Activated CD8-positive, alpha-beta T cell treated with anti-CD3 and anti-CD28 coated beads for 36 hours (primary cell): ENCODE measurements at regions not wholly inside any gene's neighbourhood (a gene's known extent, or its start where the extent isn't known, plus 50 kb on each side); places are given as distances from the start of the nearest gene placed in this dataset.

Source experiments
- ATAC-seq: fragments of 200-7000 bp; cut with Tn5 transposase; one replicate; pipeline ENCODE4 v1.10.0; 2021; ENCODE audit warnings: mild to moderate bottlenecking, moderate library complexity
- CTCF ChIA-PET: fragments of 350-600 bp; sonication (Branson Sonifier 250); formaldehyde crosslinking; loops from one replicate; lab custom pipeline; 2021; ENCODE audit warnings: antibody characterized with exemption; lab: Charles Lee
- POLR2A ChIA-PET: fragments of 350-600 bp; sonication (Branson Sonifier 250); formaldehyde crosslinking; loops from one replicate; lab custom pipeline; 2021; ENCODE audit warnings: antibody characterized with exemption; lab: Charles Lee
- DNase-seq: peaks from one replicate; pipeline ENCODE4 v3.0.0-alpha.2; 2020
- H3K27ac Mint-ChIP-seq: one replicate; pipeline ENCODE4 v1.8.0; 2021; ENCODE audit warnings: mild to moderate bottlenecking, mixed read lengths
- H3K27me3 Mint-ChIP-seq: one replicate; pipeline ENCODE4 v1.8.0; 2021; ENCODE audit warnings: mixed read lengths
- H3K36me3 Mint-ChIP-seq: one replicate; pipeline ENCODE4 v1.8.0; 2021; ENCODE audit warnings: low read depth, mixed read lengths
- H3K4me1 Mint-ChIP-seq: one replicate; pipeline ENCODE4 v1.8.0; 2021; ENCODE audit warnings: low read depth, mixed read lengths
- H3K4me3 Mint-ChIP-seq: one replicate; pipeline ENCODE4 v1.8.0; 2021; ENCODE audit warnings: mild to moderate bottlenecking, moderate library complexity, mixed read lengths
- H3K9me3 Mint-ChIP-seq: one replicate; pipeline ENCODE4 v1.8.0; 2021; ENCODE audit warnings: mixed read lengths
- intact Hi-C: fragments of 100-400 bp; cut with micrococcal nuclease; formaldehyde crosslinking; loops from one replicate; pipeline ENCODE4 v1.10.0; 2022
- TF ChIP-seq, protein P1 (sequence below): fragments of 200-600 bp; IDR thresholded peaks from one replicate; pipeline ENCODE4 v1.8.0; 2022; ENCODE audit warnings: antibody characterized with exemption, mild to moderate bottlenecking

DNA sequence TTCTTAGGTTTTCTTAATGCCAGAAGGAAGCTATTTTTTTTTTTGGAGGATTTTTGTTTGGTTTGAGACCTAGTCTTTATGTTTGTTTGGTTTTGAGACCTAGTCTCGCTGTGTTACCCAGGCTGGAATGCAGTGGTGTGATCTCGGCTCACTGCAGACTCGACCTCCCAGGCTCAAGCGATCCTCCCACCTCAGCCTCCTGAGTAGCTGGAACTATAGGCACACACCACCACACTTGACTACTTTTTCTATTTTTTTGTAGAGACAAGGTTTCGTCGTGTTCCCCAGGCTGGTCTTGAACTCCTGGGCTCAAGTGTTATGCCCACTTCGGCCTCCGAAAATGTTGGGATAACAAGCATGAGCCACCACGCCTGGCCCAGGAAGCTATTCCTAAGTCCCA lies 67.8 kb upstream of the NHSL1 start:
- no peak overlapping the region for H3K27ac Mint-ChIP-seq
- CTCF ChIA-PET = no interaction called here
- intact Hi-C loops = no loop called here
- no peak overlapping the region for H3K4me3 Mint-ChIP-seq
- no peaks in the 10 kb centered on the region for H3K9me3 Mint-ChIP-seq
- no peaks in the 10 kb centered on the region for H3K36me3 Mint-ChIP-seq
- no peak for DNase-seq
- ATAC-seq = no peak
- TF ChIP-seq, protein P1, sequence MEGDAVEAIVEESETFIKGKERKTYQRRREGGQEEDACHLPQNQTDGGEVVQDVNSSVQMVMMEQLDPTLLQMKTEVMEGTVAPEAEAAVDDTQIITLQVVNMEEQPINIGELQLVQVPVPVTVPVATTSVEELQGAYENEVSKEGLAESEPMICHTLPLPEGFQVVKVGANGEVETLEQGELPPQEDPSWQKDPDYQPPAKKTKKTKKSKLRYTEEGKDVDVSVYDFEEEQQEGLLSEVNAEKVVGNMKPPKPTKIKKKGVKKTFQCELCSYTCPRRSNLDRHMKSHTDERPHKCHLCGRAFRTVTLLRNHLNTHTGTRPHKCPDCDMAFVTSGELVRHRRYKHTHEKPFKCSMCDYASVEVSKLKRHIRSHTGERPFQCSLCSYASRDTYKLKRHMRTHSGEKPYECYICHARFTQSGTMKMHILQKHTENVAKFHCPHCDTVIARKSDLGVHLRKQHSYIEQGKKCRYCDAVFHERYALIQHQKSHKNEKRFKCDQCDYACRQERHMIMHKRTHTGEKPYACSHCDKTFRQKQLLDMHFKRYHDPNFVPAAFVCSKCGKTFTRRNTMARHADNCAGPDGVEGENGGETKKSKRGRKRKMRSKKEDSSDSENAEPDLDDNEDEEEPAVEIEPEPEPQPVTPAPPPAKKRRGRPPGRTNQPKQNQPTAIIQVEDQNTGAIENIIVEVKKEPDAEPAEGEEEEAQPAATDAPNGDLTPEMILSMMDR = no peak
- peaks cover 2% of the 10 kb centered on the region for H3K4me1 Mint-ChIP-seq
- POLR2A ChIA-PET = interaction anchor here (0.6 kb wide), 1 partner anchor 484 kb away, joined by 3 read pairs; no protein-coding TSS in a partner anchor
- peaks cover 9% of the 10 kb centered on the region for H3K27me3 Mint-ChIP-seq

DNA sequence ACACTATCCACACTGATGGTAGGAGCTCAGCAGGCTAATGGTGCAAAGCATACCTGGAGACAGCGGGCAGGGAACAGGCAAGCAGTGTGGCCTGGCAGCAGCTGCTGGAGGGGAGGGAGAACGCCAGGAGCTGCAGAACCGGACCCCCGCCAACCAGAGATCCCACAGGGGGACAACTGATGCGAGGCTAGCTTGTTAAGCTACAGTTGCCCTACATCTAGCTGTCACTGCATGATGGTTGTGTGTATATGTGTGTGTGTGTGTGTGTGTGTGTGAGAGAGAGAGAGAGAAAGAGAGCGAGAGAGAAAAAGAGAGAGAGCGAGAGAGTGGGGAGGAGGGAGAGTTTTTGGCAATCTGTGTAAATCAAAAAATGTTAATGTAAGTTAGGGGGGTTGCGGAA lies 69.7 kb upstream of the NHSL1 start:
- TF ChIP-seq, protein P1 = no peak
- DNase-seq (no peak), ATAC-seq (no peak)
- H3K27me3 Mint-ChIP-seq = peaks cover 5% of the 10 kb centered on the region
- ChIA-PET CTCF (interaction anchor here (1.0 kb wide), 1 partner anchor 20 kb away, joined by 3 read pairs; no protein-coding TSS in a partner anchor), POLR2A (no interaction called here)
- intact Hi-C loops = no loop called here
- no peak overlapping the region for H3K4me3 Mint-ChIP-seq
- no peaks in the 10 kb centered on the region for H3K36me3 Mint-ChIP-seq
- no peak overlapping the region for H3K27ac Mint-ChIP-seq
- no peaks in the 10 kb centered on the region for H3K9me3 Mint-ChIP-seq
- peaks cover 2% of the 10 kb centered on the region for H3K4me1 Mint-ChIP-seq

DNA sequence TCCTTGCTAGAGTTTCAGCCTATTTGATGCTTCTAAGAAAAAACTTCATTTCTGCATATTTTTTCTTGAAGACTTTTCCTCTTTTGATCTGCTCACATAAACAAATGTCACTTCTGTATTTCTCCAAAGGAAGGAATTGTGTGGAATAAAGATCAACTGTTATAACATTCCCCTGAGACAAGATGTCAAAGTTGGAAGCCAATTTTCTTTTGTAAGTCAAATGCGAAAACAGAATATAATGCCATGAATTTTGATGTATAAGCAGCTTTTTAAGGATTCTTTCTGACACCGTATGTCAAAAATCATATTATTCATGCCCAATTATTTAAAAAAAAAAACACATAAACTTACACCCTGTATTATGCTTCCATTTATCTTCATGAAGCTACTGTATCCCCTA lies 70.3 kb upstream of the NHSL1 start:
- Mint-ChIP-seq H3K9me3 (no peaks in the 10 kb centered on the region), H3K4me1 (peaks cover 2% of the 10 kb centered on the region), H3K36me3 (no peaks in the 10 kb centered on the region), H3K27me3 (peaks cover 2% of the 10 kb centered on the region), H3K27ac (no peak overlapping the region), H3K4me3 (no peak overlapping the region)
- ChIA-PET POLR2A (no interaction called here), CTCF (interaction anchor here (1.6 kb wide), 1 partner anchor 9 kb away, joined by 4 read pairs; no protein-coding TSS in a partner anchor)
- DNase-seq (no peak), ATAC-seq (no peak)
- intact Hi-C loops = no loop called here
- TF ChIP-seq, protein P1 = no peak

DNA sequence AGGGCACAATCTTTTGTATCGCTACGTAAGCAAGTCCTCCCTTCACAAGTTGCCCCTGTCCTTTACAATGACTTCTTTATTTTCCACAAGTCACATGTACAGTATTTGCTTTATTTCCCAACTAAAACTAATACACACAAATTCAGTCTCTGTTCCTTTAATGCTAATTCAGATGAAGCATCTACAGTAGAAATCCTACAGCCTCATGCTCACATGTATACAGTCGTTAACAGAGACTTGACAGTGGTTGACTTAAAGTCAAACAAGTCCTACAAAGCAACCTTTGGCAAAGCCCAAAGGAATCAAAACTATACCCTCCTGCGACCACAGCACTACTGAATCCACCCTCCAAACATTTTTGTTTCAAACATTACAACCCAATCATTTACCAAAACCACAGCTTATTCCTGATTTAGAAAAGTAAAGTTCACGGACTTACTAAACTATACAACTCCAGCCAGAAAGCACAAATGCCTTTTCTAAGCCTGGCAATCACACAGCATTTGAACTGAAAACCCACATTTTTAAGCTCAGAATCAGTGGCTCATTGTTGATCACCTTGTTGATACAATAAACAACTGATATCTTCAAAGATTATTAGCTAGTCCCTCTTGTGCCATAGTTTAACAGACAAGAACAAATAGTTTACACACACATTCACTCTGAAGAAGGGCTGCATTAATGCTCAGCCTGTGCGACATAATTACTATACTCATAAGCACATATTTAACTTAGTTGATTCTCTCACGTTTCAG lies 70.9 kb upstream of the NHSL1 start:
- ChIA-PET CTCF (interaction anchor here (1.0 to 1.6 kb wide), 2 partner anchors 9 to 21 kb away, joined by 3 to 4 read pairs; no protein-coding TSS in a partner anchor), POLR2A (no interaction called here)
- H3K4me1 Mint-ChIP-seq = peaks cover 2% of the 10 kb centered on the region
- DNase-seq (no peak), ATAC-seq (no peak)
- H3K27ac Mint-ChIP-seq = no peak overlapping the region
- TF ChIP-seq, protein P1 = no peak
- H3K27me3 Mint-ChIP-seq = no peaks in the 10 kb centered on the region
- no peaks in the 10 kb centered on the region for H3K9me3 Mint-ChIP-seq
- H3K4me3 Mint-ChIP-seq = no peak overlapping the region
- intact Hi-C loops = no loop called here
- no peaks in the 10 kb centered on the region for H3K36me3 Mint-ChIP-seq

DNA sequence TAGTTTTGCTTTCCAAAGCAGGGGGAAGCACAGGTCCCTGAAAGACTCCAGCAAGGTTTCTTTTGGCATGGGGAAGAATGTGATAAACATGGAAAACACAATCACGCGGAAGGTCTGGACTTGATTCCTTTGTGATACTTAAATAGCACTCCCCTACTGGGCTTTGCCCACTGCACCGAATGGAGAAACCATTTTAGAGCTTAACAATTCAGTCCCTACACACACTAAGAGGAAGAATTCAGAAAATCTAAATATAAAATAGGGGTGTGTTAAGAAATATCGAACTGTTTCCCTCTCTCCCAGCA lies 71.4 kb upstream of the NHSL1 start:
- TF ChIP-seq, protein P1 = no peak
- Mint-ChIP-seq H3K27me3 (no peaks in the 10 kb centered on the region), H3K4me3 (no peak overlapping the region), H3K9me3 (no peaks in the 10 kb centered on the region), H3K36me3 (no peaks in the 10 kb centered on the region), H3K4me1 (peaks cover 2% of the 10 kb centered on the region), H3K27ac (no peak overlapping the region)
- ChIA-PET CTCF (interaction anchor here (1.0 to 1.6 kb wide), 3 partner anchors 10 to 54 kb away, joined by 3 to 4 read pairs (median 3); no protein-coding TSS in a partner anchor), POLR2A (no interaction called here)
- intact Hi-C loops = no loop called here
- no peak for DNase-seq
- no peak for ATAC-seq
